ENCODE measurements at regions not wholly inside any gene's neighbourhood (a gene's known extent, or its start where the extent isn't known, plus 50 kb on each side); places are given as distances from the start of the nearest gene placed in this dataset.

DNA sequence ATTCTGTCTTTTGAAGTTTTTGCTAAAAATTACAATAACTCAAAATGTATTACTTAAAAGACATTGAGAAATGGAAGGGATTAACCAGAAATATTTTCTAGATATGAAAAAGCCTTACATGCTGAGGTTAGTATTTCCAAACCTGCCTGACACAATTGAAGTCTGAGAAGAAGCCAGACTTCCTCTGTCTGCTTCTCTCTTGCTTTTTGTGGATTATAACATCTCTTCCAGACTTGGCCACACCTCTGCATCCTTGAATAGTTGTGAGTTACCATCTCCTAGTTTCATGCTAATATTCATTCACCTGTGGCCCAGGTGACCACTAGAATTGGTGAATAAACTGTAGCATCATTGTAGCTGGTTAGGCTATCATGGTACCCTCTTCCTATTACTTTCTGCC is 497.6 kb downstream of the SLC16A7 start:
- DNase-seq (ENCODE audit: unreplicated experiment) = no peak
- Mint-ChIP-seq H3K27me3 (ENCODE audit: insufficient read depth, unreplicated experiment) (no peaks in the 10 kb centered on the region), H3K9me3 (ENCODE audit: unreplicated experiment) (no peaks in the 10 kb centered on the region), H3K27ac (ENCODE audit: low read depth, unreplicated experiment) (no peak overlapping the region), H3K4me3 (ENCODE audit: unreplicated experiment) (no peak overlapping the region), H3K4me1 (ENCODE audit: insufficient read depth, unreplicated experiment) (peaks cover 6% of the 10 kb centered on the region), H3K36me3 (ENCODE audit: insufficient read depth, unreplicated experiment) (no peaks in the 10 kb centered on the region)
- CTCF ChIA-PET = interaction anchor here (0.6 kb wide), 1 partner anchor 112 kb away, joined by 5 read pairs; no protein-coding TSS in a partner anchor
- POLR2A ChIA-PET = interaction anchor here (0.7 kb wide), 1 partner anchor 20 kb away, joined by 3 read pairs; no protein-coding TSS in a partner anchor
- intact Hi-C loops (cut with micrococcal nuclease) = no loop called here
- BruUV-seq (replicated peaks) = no TSS peak
- TF ChIP-seq, protein P1, sequence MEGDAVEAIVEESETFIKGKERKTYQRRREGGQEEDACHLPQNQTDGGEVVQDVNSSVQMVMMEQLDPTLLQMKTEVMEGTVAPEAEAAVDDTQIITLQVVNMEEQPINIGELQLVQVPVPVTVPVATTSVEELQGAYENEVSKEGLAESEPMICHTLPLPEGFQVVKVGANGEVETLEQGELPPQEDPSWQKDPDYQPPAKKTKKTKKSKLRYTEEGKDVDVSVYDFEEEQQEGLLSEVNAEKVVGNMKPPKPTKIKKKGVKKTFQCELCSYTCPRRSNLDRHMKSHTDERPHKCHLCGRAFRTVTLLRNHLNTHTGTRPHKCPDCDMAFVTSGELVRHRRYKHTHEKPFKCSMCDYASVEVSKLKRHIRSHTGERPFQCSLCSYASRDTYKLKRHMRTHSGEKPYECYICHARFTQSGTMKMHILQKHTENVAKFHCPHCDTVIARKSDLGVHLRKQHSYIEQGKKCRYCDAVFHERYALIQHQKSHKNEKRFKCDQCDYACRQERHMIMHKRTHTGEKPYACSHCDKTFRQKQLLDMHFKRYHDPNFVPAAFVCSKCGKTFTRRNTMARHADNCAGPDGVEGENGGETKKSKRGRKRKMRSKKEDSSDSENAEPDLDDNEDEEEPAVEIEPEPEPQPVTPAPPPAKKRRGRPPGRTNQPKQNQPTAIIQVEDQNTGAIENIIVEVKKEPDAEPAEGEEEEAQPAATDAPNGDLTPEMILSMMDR (IDR thresholded peaks at IDR 0.05; ENCODE audit: unreplicated experiment) = no peak

DNA sequence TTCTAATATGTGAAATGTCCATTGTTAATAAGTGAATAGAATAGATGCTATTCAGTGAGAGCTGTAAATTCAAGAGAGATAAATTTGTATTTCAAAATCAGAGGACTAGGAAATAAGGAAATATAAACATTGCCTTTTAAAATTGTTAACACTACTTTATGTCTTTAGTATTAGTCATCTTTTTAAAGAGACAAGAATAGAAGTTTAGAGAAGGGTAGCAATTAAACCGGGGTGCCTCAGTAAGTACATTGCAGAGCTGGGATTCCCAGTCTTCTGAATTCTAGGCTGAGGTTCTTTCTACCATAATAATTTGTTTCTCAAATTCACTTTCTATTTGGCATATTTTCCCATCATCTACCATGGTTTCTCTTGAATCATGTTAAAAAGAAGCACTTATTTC is 498.6 kb downstream of the SLC16A7 start:
- POLR2A ChIA-PET = no interaction called here
- no peaks in the 10 kb centered on the region for H3K36me3 Mint-ChIP-seq (ENCODE audit: insufficient read depth, unreplicated experiment)
- TF ChIP-seq, protein P1 (IDR thresholded peaks at IDR 0.05; ENCODE audit: unreplicated experiment) = no peak
- no peak for DNase-seq (ENCODE audit: unreplicated experiment)
- intact Hi-C loops (cut with micrococcal nuclease) = no loop called here
- H3K4me3 Mint-ChIP-seq (ENCODE audit: unreplicated experiment) = no peak overlapping the region
- peaks cover 6% of the 10 kb centered on the region for H3K4me1 Mint-ChIP-seq (ENCODE audit: insufficient read depth, unreplicated experiment)
- no TSS peak for BruUV-seq (replicated peaks)
- no peaks in the 10 kb centered on the region for H3K9me3 Mint-ChIP-seq (ENCODE audit: unreplicated experiment)
- CTCF ChIA-PET = no interaction called here
- no peak overlapping the region for H3K27ac Mint-ChIP-seq (ENCODE audit: low read depth, unreplicated experiment)
- H3K27me3 Mint-ChIP-seq (ENCODE audit: insufficient read depth, unreplicated experiment) = no peaks in the 10 kb centered on the region

DNA sequence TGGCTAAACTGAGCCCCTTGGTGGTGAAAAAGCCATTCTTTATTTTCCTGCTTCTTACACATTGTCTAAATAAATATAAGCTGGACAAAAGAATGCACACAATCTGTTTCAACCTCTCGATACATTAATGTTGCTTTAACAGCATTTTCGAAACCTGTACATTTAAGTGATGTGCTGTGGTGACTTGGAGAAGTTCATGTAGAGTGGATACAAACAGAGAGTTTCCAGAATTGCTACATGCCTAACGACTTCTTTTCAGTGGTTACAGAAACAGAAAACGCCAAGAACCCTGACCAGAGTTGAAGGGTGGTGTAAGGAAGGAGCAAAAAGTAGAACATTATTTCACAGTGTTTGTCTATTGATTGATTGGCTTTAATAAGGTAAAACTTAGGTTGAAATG is 500.9 kb downstream of the SLC16A7 start:
- intact Hi-C loops (cut with micrococcal nuclease) = no loop called here
- TF ChIP-seq, protein P1 (IDR thresholded peaks at IDR 0.05; ENCODE audit: unreplicated experiment) = no peak
- no TSS peak for BruUV-seq (replicated peaks)
- no peaks in the 10 kb centered on the region for H3K27me3 Mint-ChIP-seq (ENCODE audit: insufficient read depth, unreplicated experiment)
- H3K4me1 Mint-ChIP-seq (ENCODE audit: insufficient read depth, unreplicated experiment) = peaks cover 6% of the 10 kb centered on the region
- no peak overlapping the region for H3K4me3 Mint-ChIP-seq (ENCODE audit: unreplicated experiment)
- no peak for DNase-seq (ENCODE audit: unreplicated experiment)
- H3K9me3 Mint-ChIP-seq (ENCODE audit: unreplicated experiment) = no peaks in the 10 kb centered on the region
- ChIA-PET CTCF (no interaction called here), POLR2A (no interaction called here)
- H3K36me3 Mint-ChIP-seq (ENCODE audit: insufficient read depth, unreplicated experiment) = no peaks in the 10 kb centered on the region
- no peak overlapping the region for H3K27ac Mint-ChIP-seq (ENCODE audit: low read depth, unreplicated experiment)

DNA sequence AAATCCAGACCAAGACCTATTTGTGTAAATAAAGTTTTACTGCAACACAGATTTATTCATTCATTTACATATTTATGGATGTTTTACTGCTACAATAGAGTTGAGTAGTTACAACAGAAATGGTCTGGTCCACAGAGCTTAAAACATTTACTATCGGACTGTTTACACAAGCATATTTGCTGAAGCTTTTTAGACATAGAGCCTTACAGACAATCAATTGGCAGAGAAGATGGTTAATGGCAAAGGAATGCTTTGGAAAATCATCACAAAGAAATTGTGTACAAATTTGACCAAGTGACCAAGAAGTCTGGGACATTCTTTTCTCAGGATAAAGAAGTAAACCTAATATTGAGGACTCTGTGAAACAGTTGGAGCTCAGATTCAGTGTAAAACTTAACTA is 504.3 kb downstream of the SLC16A7 start:
- Mint-ChIP-seq H3K36me3 (ENCODE audit: insufficient read depth, unreplicated experiment) (no peaks in the 10 kb centered on the region), H3K4me1 (ENCODE audit: insufficient read depth, unreplicated experiment) (no peaks in the 10 kb centered on the region), H3K27me3 (ENCODE audit: insufficient read depth, unreplicated experiment) (no peaks in the 10 kb centered on the region), H3K4me3 (ENCODE audit: unreplicated experiment) (no peak overlapping the region), H3K27ac (ENCODE audit: low read depth, unreplicated experiment) (no peak overlapping the region), H3K9me3 (ENCODE audit: unreplicated experiment) (no peaks in the 10 kb centered on the region)
- POLR2A ChIA-PET = no interaction called here
- BruUV-seq (replicated peaks) = no TSS peak
- CTCF ChIA-PET = interaction anchor here (0.6 kb wide), 2 partner anchors 394 to 687 kb away, joined by 3 read pairs; no protein-coding TSS in a partner anchor
- intact Hi-C loops (cut with micrococcal nuclease) = loop anchor here (10.0 kb wide), 1 partner anchor 155 kb away; no protein-coding TSS in a partner anchor
- DNase-seq (ENCODE audit: unreplicated experiment) = no peak
- TF ChIP-seq, protein P1 (IDR thresholded peaks at IDR 0.05; ENCODE audit: unreplicated experiment) = no peak

Data from MCF 10A (cell line).